ENCODE measurements at regions not wholly inside any gene's neighbourhood (a gene's known extent, or its start where the extent isn't known, plus 50 kb on each side); places are given as distances from the start of the nearest gene placed in this dataset.
"Not testable (repeated sequence)": the region's sequence is repeated elsewhere in the genome, so short reads cannot be mapped to it uniquely, and the experiment has no call there.

DNA sequence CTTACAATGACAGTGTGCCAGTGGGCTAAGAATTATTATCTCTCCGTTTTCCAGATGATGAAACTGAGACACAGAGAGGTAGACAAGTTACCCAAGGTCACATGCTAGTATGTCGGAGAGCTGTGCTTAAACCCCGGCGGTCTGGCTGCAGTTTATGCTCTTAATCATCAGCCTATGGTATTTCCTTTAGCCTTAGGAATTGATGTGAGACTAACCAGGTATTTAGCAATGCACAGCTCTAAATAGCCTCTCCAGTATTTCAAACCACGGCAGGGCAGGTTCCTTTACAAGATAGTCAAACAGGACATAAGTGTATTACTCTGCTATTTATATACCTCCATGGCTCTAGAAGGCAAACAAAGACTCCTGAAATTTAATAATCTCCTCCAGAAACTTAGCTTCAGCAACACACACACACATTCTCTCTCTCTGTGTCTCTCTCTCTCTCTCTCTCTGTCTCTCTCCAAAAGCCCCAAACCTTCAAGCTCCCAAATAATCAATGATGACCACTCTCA is 142.0 kb upstream of the ZNF217 start:
- no peak overlapping the region for H3K27ac Mint-ChIP-seq
- ATAC-seq = no peak
- no peaks in the 10 kb centered on the region for H3K9me3 ChIP-seq (ENCODE audit: control insufficient read depth, low read length, poor library complexity, severe bottlenecking)
- no peak for DNase-seq
- no peaks in the 10 kb centered on the region for H3K36me3 Mint-ChIP-seq (ENCODE audit: low read depth)
- H3K27me3 Mint-ChIP-seq = no peaks in the 10 kb centered on the region
- H3K4me3 Mint-ChIP-seq = no peak overlapping the region
- peaks cover 25% of the 10 kb centered on the region for H3K4me1 Mint-ChIP-seq

DNA sequence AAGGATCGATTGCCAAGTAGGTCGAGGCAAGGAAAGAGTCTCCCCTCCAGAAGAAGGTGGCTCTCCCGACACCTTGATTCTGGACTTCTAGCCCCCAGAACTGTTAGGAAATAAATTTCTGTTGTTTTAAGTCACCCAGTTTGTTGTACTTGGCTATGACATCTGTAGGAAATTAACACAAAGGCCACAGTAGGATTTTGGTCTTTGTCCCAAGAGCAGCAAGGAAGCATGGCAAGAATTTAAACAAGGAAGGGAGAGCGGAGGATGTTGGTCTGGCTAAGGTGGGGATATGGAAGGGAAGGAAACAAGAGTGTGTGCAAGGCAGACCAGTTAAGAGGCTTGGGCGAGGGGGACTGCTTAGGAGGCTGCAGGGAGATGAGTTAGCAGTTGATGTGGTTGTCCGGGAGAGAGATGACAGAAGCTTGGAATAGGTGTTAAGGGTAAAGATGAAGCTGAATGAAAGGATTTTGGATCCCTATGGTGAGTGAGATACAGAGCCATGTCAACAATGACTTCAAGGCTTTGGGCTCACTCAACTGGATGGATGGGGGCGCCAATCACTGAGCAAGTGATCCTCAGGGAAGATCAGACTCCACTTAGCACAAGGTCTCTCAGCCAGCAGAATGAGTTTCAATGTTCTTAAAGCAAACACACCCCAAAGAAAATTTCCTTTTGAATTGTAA is 140.5 kb upstream of the ZNF217 start:
- no peak for ATAC-seq
- DNase-seq = no peak
- no peak overlapping the region for H3K4me3 Mint-ChIP-seq
- H3K4me1 Mint-ChIP-seq = peaks cover 19% of the 10 kb centered on the region
- no peaks in the 10 kb centered on the region for H3K27me3 Mint-ChIP-seq
- no peaks in the 10 kb centered on the region for H3K9me3 ChIP-seq (ENCODE audit: control insufficient read depth, low read length, poor library complexity, severe bottlenecking)
- no peak overlapping the region for H3K27ac Mint-ChIP-seq
- H3K36me3 Mint-ChIP-seq (ENCODE audit: low read depth) = no peaks in the 10 kb centered on the region

DNA sequence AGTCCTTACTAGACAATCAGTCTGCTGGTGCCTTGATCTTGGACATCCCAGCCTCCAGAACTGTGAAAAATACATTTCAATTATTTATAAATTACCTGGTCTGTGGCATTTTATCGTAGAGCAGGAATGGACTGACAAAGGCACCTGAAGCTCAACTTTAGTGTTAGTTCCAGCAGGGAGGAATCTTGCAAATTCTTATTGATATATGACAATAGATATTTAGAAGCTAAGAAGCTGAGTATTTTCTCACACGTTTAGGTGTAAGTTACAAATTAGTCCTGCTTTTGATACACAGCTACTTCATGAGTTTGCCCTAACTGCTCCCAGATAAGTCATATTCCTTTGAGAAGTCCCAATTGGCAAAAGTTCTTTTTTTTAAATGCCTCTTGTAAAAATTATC is 138.0 kb upstream of the ZNF217 start:
- DNase-seq (no peak), ATAC-seq (no peak)
- Mint-ChIP-seq H3K4me1 (peaks cover 12% of the 10 kb centered on the region), H3K36me3 (ENCODE audit: low read depth) (peaks cover 3% of the 10 kb centered on the region), H3K27ac (no peak overlapping the region), H3K4me3 (no peak overlapping the region), H3K27me3 (no peaks in the 10 kb centered on the region)
- H3K9me3 ChIP-seq (ENCODE audit: control insufficient read depth, low read length, poor library complexity, severe bottlenecking) = no peaks in the 10 kb centered on the region

DNA sequence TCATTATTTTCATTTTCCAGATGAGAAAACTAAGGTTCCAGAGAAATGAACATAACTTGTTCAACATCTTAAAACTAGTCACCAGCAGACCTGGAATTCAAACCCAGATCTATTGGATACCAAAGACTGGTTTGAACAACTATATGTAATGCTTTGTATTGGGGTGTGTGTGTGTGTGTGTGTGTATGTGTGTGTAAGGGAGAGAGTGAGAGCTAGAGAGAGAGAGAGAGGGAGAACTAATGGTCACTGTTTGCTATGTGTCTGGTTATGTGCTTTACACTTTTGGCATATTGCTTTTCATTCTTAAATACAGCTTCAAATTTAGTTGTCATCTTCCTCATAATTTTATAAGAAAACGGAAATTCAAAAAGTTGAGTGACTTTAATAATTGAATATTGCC is 134.7 kb upstream of the ZNF217 start:
- H3K9me3 ChIP-seq (ENCODE audit: control insufficient read depth, low read length, poor library complexity, severe bottlenecking) = no peaks in the 10 kb centered on the region
- H3K4me3 Mint-ChIP-seq = peak overlapping the region; percentile 3
- DNase-seq = no peak
- peaks cover 6% of the 10 kb centered on the region for H3K4me1 Mint-ChIP-seq
- H3K36me3 Mint-ChIP-seq (ENCODE audit: low read depth) = peaks cover 3% of the 10 kb centered on the region
- no peaks in the 10 kb centered on the region for H3K27me3 Mint-ChIP-seq
- peak overlapping the region; percentile 6 for H3K27ac Mint-ChIP-seq
- no peak for ATAC-seq

DNA sequence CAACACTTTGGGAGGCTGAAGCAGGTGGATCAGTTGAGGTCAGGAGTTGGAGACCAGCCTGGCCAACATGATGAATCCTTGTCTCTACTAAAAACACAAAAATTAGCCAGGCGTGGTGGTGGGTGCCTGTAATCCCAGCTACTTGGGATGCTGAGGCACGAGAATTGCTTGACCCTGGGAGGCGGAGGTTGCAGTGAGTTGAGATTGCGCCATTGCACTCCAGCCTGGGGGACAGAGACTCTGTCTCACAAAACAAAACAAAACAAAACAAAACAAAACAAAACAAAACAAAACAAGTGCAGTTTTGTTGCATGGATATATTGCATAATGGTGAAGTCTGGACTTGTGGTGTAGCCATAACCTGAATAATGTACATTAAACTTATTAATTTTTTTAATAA is 133.6 kb upstream of the ZNF217 start:
- not testable (repeated sequence) for H3K27me3 Mint-ChIP-seq; H3K4me3 Mint-ChIP-seq; H3K27ac Mint-ChIP-seq; DNase-seq; ATAC-seq; H3K4me1 Mint-ChIP-seq; H3K9me3 ChIP-seq (ENCODE audit: control insufficient read depth, low read length, poor library complexity, severe bottlenecking); H3K36me3 Mint-ChIP-seq (ENCODE audit: low read depth)

DNA sequence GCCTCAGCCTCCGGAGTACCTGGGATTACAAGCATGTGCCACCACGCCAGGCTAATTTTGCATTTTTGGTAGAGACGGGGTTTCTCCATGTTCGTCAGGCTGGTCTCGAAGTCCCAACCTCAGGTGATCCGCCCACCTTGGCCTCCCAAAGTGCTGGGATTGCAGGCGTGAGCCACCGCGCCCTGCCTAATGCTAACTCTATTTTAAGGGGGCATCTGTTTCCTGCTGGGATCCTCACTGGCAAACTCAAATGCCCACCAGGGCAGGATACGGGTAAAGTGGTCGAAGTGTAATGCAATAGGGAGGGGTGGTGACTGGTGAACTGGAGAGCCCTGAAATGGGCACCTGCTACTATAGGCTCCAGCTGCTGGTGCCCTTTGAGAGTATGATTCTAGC is 131.9 kb upstream of the ZNF217 start:
- DNase-seq = no peak

DNA sequence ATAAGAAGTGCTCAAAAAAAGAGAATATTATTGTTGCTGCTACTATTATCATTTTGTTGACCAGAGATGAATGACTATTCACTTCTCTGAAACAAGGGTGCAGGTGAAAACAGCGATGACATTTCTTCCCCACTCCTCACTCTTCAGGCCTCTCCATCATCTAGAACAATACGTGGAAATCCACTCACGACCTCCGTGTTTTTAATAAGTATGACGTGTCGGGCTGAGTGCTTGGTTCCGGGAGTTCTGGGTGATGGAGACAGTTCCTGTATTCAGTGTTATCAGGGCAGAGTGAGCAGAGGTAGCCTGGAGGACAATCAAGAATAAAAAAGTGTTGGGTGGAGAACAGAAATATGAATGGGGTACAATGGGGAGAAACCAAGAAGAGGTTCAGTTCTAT is 130.0 kb upstream of the ZNF217 start:
- ATAC-seq = no peak
- DNase-seq = no peak
- Mint-ChIP-seq H3K4me3 (no peak overlapping the region), H3K36me3 (ENCODE audit: low read depth) (peaks cover 3% of the 10 kb centered on the region), H3K27me3 (no peaks in the 10 kb centered on the region), H3K27ac (no peak overlapping the region), H3K4me1 (peaks cover 6% of the 10 kb centered on the region)
- H3K9me3 ChIP-seq (ENCODE audit: control insufficient read depth, low read length, poor library complexity, severe bottlenecking) = no peaks in the 10 kb centered on the region

More for the DNA sequence above, 131.9 kb upstream of the ZNF217 start:
- peaks cover 3% of the 10 kb centered on the region for H3K36me3 Mint-ChIP-seq (ENCODE audit: low read depth)
- peak overlapping the region; percentile 72 for H3K27ac Mint-ChIP-seq
- peaks cover 11% of the 10 kb centered on the region for H3K4me1 Mint-ChIP-seq
- no peaks in the 10 kb centered on the region for H3K27me3 Mint-ChIP-seq
- no peak for ATAC-seq
- no peaks in the 10 kb centered on the region for H3K9me3 ChIP-seq (ENCODE audit: control insufficient read depth, low read length, poor library complexity, severe bottlenecking)
- no peak overlapping the region for H3K4me3 Mint-ChIP-seq

DNA sequence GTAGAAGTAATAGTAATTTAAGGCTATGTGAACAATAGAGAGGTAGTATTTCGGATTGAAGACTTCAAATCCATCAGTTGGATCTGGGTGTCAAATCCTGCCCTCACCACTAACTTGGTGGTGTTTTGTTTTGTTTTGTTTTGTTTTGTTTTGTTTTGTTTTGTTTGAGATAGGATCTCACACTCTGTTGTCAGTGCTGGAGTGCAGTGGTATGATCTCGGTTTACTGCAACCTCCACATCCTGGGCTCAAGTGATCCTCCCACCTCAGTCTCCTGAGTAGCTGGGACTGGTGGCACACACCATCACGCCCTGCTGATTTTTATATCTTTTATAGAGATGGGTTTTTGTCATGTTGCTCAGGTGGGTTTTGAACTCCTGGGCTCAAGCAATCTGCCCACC is 129.4 kb upstream of the ZNF217 start:
- peaks cover 6% of the 10 kb centered on the region for H3K4me1 Mint-ChIP-seq
- H3K9me3 ChIP-seq (ENCODE audit: control insufficient read depth, low read length, poor library complexity, severe bottlenecking) = no peaks in the 10 kb centered on the region
- no peak for DNase-seq
- no peak overlapping the region for H3K27ac Mint-ChIP-seq
- no peak overlapping the region for H3K4me3 Mint-ChIP-seq
- H3K27me3 Mint-ChIP-seq = no peaks in the 10 kb centered on the region
- no peak for ATAC-seq
- H3K36me3 Mint-ChIP-seq (ENCODE audit: low read depth) = no peaks in the 10 kb centered on the region

DNA sequence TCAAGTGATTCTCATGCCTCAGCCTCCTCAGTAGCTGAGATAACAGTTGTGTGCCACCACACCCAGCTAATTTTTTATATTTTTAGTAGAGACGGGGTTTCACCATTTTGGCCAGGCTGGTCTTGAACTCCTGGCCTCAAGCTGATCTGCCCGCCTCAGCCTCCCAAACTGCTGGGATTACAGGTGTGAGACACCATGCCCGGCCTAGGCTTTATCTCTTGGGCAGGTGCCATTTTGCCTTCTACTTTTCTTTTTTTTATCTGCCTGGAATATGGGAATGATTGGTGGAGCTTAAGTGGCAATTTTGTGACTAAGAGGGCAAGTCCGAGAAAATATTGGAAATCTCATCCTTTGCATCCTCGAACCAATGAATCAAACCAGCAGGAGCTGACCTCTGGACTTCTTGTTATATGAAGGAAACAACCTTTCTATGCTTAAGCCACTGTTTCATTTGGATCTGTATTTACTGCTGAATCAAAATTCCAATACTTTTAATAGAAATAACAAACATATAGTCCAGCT is 128.9 kb upstream of the ZNF217 start:
- no peaks in the 10 kb centered on the region for H3K9me3 ChIP-seq (ENCODE audit: control insufficient read depth, low read length, poor library complexity, severe bottlenecking)
- Mint-ChIP-seq H3K4me1 (peaks cover 6% of the 10 kb centered on the region), H3K36me3 (ENCODE audit: low read depth) (no peaks in the 10 kb centered on the region), H3K27me3 (no peaks in the 10 kb centered on the region), H3K4me3 (no peak overlapping the region), H3K27ac (no peak overlapping the region)
- no peak for DNase-seq
- no peak for ATAC-seq

DNA sequence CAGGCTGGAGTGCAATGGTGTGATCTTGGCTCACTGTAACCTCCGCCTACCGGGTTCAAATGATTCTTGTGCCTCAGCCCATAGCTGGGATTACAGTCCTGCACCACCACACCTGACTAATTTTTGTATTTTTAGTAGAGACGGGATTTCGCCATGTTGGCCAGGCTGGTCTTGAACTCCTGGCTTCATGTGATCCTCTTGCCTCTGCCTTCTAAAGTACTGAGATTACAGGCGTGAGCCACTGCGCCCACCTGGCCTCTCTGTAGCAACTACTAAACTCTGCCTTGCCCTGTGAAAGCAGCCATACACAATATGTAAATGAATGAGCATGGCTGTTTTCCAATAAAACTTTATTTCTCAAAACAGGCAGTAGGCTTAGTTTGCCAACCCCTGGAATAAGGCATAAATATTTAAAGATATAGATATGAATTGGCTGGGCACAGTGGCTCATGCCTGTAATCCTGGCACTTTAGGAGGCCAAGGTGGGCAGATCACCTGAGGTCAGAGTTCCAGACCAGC is 127.9 kb upstream of the ZNF217 start:
- not testable (repeated sequence) for H3K27ac Mint-ChIP-seq; DNase-seq; H3K4me3 Mint-ChIP-seq; H3K36me3 Mint-ChIP-seq (ENCODE audit: low read depth); ATAC-seq; H3K4me1 Mint-ChIP-seq; H3K27me3 Mint-ChIP-seq; H3K9me3 ChIP-seq (ENCODE audit: control insufficient read depth, low read length, poor library complexity, severe bottlenecking)

DNA sequence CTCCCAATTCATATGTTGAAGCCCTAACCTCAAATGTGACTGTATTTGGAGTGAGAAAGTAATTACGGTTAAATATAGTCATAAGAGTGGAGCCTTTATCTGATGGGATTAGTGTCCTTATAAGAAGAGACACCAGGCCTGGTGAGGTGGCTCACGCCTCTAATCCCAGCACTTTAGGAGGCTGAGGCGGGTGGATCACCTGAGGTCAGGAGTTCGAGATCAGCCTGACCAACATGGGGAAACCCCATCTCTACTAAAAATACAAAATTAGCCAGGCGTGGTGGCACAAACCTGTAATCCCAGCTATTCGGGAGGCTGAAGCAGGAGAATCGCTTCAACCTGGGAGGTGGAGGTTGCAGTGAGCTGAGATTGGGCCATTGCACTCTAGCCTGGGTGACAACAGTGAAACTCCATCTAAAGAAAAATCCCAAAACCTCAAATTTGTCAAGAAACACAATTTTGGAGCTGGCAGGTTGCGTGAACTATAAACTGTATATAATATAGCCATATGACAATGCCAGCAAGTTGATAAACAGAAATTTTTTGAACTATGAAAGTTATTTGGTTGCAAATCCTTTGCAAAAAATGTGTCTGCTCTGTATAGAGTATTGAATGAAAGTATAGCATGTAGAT is 125.6 kb upstream of the ZNF217 start:
- DNase-seq; H3K36me3 Mint-ChIP-seq (ENCODE audit: low read depth); H3K4me1 Mint-ChIP-seq; H3K27me3 Mint-ChIP-seq; H3K27ac Mint-ChIP-seq; ATAC-seq; H3K4me3 Mint-ChIP-seq; H3K9me3 ChIP-seq (ENCODE audit: control insufficient read depth, low read length, poor library complexity, severe bottlenecking): not testable (repeated sequence)

DNA sequence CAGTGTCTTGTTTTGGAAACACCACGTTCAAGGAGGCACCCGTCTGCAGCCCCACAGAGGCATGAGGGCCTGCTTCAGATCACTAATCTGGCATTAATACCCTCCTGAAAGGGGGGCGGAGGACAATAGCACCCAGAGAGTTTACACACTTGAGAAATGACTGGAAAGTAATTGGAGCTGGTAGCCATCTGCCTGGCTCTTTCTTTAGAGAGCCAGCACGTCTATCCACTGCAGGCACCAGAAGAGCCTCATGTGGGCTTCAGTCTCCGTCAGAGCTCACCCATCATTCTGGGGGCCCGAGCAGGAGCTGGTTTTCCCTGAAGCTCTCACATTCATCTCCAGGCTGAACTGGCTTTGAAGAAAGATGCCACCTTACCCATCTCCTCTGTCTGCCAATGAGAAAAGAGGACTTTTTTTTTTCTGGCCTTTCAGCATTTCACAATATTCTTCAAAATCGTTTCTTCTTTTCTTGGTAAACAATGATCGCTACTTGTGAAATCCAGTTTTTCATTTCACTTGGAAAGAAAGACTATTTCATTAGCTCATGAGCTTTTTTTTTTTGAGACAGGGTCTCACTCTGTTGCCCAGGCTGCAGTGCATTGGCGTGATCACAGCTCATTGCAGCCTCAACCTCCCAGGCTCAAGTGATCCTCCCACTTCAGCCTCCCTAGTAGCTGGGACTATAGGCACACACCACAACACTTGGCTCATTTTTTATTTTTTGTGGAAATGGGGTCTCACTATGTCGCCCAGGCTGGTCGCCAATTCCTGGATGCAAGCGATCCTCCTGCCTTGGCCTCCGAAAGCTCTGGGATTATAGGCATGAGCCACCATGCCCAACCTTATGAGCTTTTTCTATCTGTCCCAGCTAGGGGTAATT is 124.7 kb upstream of the ZNF217 start:
- Mint-ChIP-seq H3K4me3 (no peak overlapping the region), H3K27me3 (no peaks in the 10 kb centered on the region), H3K36me3 (ENCODE audit: low read depth) (peaks cover 2% of the 10 kb centered on the region), H3K27ac (no peak overlapping the region), H3K4me1 (peaks cover 8% of the 10 kb centered on the region)
- no peaks in the 10 kb centered on the region for H3K9me3 ChIP-seq (ENCODE audit: control insufficient read depth, low read length, poor library complexity, severe bottlenecking)
- ATAC-seq (no peak), DNase-seq (no peak)

DNA sequence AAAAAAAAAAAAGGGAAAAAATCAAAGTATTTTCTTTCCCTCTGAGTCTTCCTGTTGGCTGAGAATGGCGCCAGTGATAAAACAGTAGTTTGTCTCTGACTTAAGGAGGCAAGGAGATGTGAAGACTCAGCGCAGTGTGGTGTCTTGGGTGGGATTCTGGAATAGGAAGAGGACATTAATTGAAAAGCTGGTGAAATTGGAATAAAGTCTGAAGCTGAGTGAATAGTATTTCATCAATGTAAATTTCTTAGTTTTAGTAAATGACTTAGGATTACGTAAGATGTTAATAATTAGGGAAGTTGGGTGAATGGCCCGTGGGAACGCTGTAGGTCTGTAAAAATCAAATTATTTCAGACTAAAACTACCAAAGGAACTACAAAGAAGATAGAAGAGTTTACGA is 122.8 kb upstream of the ZNF217 start:
- Mint-ChIP-seq H3K4me1 (peaks cover 8% of the 10 kb centered on the region), H3K36me3 (ENCODE audit: low read depth) (peaks cover 2% of the 10 kb centered on the region), H3K27me3 (no peaks in the 10 kb centered on the region), H3K4me3 (no peak overlapping the region), H3K27ac (no peak overlapping the region)
- DNase-seq (no peak), ATAC-seq (no peak)
- no peaks in the 10 kb centered on the region for H3K9me3 ChIP-seq (ENCODE audit: control insufficient read depth, low read length, poor library complexity, severe bottlenecking)

Data from T-helper 17 cell (primary cell).